Heart left ventricle (tissue), 13 donors: ENCODE measurements at regions not wholly inside any gene's neighbourhood (a gene's known extent, or its start where the extent isn't known, plus 50 kb on each side); places are given as distances from the start of the nearest gene placed in this dataset.

Experiments used
- CTCF ChIP-seq, 12 donors: fragments of 200-600 bp; sonication (generic) in 4 of 12; IDR thresholded peaks; one replicate each; pipeline versions ENCODE4 v1.5.0 to v1.8.0; 2018 to 2022; ENCODE audit warnings: antibody characterized with exemption in 12 of 12, mild to moderate bottlenecking in 5 of 12
- POLR2A ChIP-seq, 2 donors: fragments of 450-650 bp; IDR thresholded peaks; one replicate each; pipeline ENCODE4 v1.6.1; 2017; ENCODE audit warnings: antibody characterized with exemption in 2 of 2, mild to moderate bottlenecking in 2 of 2, moderate library complexity in 2 of 2
- donor health status: ischemic (EF 13 %, LVEDD 7.1; RV severe dilation, severe dysfunction).
- donor health status: DM: no; HTN: yes; CAD: no.
- donor health status: DM: no; HTN: no; CAD: no.
- donor health status: ischemic (EF 25% LVEDD 6.9; RV normal size, moderate dysfunction).
- donor health status: ischemic (EF 25% LVEDD 5.7; RV mildly dilated, moderate dysfunction).
- donor health status: ischemic (EF 35%, LVEDD 5.7; RV mildly dilated, moderate dysfunction).
- donor health status: nonischemic (EF 11% LVEDD 7.7; RV severe dilation, severe dysfunction).
- donor health status: DM: yes; HTN: yes; CAD: no.
- donor health status: PGD.
- donor health status: ischemic (EF 29% LVEDD 5.4; RV normal size, mild dysfunction).
- donor health status: nonischemic (EF 23%, LVEDD 6.1; RV moderate dilation, normal function).

GRCh38 chr20:25848222-25848621 is 151.6 kb upstream of the ZNF337 start:
- TF ChIP-seq CTCF (IDR thresholded peaks at IDR 0.05) (no peak), POLR2A (IDR thresholded peaks at IDR 0.05) (no peak)
